Left renal cortex interstitium (tissue), 4 donors: ENCODE measurements at regions not wholly inside any gene's neighbourhood (a gene's known extent, or its start where the extent isn't known, plus 50 kb on each side); places are given as distances from the start of the nearest gene placed in this dataset.

Experiments
- DNase-seq, 4 donors: peaks; one replicate each; pipeline ENCODE4 v3.0.0-alpha.2; 2013; ENCODE audit warnings: low read depth in 4 of 4, low spot score in 2 of 4, missing footprints in 1 of 4

DNA sequence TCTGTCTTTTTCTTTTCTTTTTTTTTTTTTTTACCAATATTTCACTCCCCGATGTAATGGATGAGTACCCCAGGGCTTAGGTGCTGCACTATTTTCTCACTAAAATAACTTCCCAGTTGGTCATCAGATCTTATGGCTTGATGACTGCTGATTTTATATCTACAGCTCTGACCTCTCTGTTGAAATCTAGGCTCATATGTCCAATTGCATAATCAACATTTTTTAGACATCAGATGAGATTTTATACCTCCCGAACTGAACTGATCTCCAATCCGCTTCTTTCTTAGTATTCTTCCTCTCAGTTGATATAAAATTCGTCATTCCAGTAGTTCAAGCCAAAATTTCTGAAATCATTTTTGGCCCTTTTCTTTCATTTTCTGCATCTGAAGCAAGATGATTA, 1236.5 kb downstream of the SLC16A7 start:
- no peak for DNase-seq

DNA sequence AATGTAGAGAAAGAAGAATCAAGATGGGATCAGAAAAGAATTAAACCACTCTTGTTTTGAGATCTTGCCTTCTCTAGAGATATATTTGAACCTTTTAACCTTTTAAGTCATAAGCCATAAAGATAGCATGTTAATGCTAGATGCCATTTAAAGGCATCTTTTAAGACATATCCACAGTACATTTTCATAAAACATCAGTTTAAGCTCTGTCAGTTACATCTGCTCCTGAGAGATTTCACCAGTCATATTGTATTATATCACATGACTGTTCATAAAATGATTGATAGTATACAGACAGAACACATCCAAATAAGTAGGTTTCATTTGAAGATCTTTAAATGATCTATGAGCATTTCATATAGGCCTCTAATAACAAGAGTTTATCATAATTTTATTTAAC, 1238.5 kb downstream of the SLC16A7 start:
- no peak for DNase-seq

DNA sequence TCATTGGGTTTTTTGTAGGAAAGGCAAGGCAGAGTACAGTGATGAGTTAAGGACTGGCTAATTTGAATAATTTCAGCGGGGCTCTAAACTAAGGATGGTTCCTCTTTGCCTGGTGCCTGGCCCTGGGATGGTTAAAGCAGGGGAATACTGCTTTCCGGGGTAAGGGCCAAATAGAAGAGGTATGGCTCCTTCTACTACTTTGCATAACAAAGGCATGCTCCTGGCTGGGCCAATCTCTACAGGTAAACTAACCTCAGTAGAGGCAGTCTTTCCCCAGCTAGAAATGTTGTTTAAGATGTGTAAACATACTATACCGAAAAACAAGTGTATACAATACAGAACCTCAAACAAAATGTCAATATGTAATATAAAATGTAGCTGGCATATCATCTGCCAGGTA, 1239.0 kb downstream of the SLC16A7 start:
- DNase-seq = no peak

DNA sequence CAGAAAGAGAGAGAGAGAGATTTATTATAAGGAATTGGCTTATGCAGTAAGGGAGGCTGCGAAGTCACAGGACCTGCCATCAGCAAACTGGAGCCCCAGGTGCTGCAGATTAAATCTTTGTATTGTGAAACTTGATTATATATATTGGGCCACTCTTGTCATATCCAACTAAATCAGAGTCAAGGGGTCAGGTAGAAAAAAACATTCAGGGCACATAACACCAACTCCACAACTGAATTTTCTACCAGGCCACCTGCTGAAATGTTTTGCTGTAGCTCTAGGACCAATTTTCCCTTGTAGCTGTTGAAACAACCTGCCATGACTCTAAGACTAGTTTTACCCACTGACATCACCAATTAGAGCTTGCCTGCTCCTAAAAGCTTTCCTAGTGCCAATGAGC, 1240.8 kb downstream of the SLC16A7 start:
- DNase-seq = no peak

DNA sequence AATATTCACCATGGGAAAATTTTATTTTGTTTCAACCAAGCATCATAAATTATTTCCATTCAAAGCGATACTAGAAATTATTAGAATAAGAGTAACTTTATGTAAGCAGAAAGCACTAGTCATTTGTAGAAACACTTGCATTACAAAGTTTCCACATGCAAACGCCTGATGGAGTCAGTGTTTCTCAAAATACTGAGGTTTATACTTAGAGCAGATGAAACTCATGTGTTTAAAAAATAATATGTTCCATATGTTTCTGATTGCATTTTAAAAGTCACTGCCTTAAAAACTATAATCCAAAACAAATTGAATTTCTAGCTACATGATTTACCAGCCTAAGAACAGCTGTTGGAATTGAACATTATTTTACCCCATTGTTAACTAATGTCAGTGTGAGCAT, 1246.4 kb downstream of the SLC16A7 start:
- DNase-seq = no peak

DNA sequence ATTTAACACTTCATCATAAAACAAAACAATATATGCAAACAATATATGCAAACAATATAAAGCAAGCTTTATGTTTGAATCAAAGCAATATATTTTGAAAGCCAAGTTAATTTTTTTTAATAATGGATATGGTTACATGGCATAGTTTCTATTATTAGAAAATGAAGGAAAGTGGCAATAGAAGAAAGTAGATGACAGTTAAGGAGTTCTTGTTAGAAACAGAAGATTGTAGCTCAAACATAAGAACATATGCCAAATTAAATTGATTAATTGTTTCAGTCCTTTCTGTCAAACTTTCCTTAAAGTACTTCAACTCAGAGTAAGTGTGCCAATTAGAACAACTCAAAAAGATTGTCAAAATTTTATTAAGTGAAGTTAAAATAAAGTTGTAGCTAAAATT, 1248.3 kb downstream of the SLC16A7 start:
- DNase-seq = no peak

DNA sequence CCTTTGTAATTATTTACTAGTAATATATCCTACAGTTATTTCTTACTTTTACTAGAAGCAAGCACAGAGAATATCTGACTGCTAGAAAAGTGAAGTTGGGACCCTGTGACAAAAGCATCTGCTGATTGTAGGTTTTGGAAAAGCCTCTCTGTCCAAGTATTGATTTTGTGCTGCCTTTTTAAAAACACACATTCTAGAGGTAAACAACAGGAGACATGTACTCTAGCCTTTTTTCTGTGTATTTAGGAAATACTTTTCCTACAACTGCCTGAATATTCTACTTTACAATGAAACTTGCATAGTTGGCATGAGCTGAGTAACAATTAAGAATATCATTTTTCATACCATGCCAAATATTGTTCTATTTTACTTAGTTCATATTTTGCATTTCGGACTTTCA, 1249.0 kb downstream of the SLC16A7 start:
- no peak for DNase-seq

DNA sequence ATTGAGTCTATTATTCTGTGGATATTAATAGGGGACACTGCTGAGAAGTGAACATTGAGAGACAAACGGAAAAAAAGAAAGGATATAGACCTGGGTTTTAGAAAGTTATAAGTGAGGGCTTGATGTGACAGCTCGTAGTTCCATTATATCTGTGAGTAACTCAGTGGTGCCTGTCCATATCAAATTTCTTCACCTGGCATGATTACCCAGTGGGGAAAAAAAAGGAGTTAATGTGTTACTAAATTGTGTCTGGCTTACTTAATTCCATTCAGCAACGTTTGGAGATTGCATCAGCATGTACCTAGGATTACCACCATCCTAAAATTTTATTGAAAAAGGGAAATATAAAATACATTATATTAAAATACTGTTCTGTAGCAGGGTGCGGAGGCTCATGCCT, 1249.9 kb downstream of the SLC16A7 start:
- DNase-seq = no peak

DNA sequence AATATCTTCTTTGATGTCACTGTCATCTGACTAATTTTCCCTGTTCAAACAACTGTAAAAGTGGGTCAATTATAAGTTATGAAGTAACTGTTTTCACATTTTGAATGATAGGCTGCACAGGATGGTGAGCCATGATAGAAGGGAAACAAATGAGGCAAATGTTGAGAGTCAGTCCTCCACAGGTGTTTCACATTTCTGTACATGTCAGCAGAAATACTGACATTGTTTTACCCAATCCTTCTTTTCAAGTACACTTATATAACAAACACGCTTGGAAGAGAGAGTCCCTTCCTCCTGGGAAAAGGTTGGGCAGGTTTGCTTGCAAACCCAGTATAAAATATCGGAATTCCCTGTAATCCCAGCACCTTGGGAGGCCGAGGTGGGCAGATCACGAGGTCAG, 1251.5 kb downstream of the SLC16A7 start:
- DNase-seq = no peak

DNA sequence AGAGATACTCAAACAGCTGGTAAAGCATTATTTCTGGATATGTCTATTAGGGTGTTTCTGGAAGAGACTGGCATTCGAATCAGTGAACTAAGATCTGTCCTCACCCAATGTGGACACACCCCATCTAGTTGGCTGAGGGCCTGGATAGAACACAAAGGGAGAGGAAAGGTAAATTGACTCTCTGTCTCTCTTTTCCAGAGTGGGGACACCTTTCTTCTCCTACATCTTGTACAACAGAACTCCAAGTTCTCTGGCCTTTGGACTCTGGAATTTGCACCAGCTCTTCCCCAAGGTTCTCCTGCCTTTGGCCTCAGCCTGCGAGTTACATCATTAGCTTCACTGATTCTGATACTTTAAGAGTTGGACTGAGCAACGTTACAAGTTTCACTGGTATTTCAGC, 1253.9 kb downstream of the SLC16A7 start:
- DNase-seq = no peak

DNA sequence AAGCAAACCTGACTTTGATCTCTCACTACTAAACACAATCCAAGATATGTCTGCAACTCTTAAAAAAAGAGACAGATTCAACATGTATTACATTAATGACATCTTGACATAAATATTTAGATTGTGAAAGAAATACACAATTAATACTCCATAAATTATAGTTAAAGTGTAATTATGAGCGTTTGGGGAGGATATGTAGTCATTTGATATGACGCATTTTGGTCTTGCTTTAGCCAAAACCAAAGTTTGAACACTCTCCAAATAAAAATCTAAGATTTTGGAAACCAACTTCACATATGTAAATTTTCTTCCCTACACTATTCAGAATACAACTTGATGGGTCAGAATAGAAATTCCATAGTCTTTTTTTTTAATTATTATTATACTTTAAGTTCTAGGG, 1257.6 kb downstream of the SLC16A7 start:
- no peak for DNase-seq

DNA sequence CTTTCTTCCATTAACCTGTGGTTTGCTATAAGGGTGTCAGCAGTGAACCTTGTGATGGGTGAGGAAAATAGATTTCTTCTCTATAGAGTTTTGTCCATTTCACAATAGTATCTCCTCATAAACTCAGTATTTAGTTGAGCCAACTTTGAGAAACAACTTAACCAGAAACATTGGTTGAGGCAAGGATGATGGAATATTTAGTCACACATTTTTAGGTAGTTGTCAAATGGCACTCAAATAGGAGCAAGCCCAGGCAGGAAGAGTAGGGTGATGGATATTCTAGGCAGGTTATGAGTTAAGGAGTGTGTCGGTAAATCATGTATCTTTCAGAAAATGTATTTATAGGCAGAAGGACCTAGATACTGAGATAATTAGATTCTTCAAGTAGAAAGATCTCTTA, 1267.6 kb downstream of the SLC16A7 start:
- DNase-seq = no peak

DNA sequence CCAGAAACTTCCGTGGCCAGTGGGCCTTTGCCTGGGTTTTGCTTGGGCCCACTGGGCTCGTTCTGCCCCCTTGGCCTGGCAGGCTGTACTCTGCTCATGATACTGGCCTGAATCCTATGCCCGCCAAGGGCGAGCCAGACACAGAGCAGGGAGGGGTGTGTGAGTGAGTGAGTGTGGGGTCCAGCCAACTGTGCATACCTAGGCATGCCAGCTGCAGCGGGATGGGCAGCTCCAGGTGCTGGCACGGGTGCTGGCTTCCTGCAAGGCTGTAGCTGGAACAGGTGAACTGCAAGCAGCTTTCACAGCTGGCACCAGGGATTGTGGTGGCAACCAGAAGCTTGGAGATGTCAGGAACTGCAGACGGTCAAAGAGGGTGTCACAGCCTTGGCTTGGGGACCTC, 1276.4 kb downstream of the SLC16A7 start:
- DNase-seq = no peak

DNA sequence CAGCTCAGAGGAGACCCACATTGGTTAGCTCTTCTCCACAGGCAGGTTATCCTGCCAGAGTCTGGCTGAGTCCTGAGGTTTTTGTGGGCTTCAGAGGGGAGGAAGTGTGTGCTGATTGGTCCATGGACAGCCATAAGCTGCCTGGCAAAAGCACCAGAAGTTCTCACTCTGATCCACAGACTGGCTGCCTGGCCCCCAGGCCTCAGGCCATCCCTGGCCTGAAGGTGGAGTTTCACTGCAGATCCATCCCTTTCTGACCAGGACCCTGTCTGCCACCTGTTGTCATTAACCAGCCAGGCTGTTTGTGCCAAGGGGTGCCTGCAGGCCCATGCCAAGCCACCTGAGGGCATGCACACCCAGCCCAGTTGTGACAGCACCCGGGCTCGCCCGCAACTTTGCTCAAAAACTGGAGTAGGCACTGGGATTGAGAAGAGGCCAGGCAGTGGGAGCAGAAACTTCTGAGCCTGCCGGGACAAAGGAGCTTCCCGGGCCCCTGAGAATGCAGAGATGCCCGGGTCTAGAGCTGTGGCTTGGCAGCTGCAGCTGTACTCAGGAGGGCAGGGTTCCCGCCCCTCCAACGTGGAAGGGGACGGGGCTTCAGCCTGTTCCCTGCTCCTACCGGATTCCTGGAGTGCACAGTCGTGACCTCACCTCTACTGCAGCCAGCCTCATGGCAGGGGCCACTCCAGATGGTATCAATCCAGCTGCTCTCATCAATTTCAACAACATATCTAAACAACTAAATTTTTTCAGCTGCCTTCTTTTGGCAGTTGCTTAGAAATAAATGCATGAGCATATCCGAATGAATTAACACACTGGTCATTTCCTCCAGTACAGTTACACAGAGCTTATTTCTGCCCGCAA, 1277.3 kb downstream of the SLC16A7 start:
- no peak for DNase-seq

DNA sequence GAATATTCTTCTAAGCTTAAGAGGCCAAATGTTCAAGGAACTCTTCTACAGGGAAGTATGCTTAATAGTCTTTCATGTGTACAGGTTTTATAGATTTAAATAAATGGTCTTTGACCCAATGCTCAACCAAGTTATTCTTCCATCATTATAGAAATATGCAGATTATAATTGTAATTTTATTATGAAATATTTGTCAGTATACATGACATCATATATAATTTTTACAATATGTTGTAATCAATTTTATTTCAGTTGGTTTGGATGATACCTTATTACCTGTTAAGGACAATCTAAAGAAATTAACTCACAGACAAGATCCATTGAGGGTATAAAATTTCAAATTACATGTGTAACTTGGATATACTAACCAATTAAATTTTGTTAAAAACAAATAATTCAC, 1278.3 kb downstream of the SLC16A7 start:
- no peak for DNase-seq

DNA sequence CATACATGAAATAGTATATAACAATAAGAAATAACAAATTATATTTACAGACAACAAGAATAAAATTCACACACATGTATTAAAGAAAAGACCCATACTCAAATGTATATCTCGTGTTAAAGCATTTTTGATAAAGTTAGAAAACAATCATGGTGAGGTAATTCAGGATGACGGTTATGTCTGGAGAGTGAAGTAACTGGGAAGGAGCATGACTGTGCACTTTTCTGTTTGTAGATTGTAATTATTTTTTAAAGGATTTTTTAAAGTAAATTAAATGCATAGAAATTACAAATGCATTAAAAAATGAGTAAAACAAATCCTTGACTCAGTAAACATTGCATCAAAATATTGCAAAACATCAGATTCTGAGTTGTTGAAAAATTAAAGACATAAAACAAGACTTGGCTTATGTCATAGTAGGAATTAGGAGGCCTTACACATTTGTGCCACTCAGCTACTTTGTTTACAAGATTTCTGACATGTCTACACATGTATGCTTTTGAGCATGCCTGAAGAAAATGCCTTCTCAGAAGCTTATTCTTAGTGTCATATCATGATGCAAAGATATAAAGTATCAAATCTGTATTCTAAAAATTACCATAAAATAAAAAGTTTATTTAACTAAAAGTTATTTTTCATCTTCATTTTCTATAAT, 1325.1 kb downstream of the SLC16A7 start:
- no peak for DNase-seq

DNA sequence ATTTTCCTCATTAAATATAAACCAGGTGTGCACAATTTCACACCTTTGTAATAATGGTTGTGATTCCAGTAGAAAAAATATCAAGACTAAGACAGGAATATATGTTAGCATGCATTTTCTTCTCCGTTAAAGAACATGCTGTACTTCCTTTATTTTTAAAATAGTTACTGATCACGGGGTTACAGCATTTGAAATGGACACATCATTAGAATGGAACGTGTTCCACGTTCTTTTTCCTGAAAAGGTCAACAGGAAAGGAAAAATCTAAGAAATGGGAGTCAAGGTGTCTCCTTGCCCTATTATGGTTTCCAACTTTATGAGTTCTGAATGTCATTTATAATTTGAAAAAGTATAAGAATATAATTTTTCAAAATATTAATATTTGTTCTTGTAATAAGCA, 1325.7 kb downstream of the SLC16A7 start:
- DNase-seq = no peak

DNA sequence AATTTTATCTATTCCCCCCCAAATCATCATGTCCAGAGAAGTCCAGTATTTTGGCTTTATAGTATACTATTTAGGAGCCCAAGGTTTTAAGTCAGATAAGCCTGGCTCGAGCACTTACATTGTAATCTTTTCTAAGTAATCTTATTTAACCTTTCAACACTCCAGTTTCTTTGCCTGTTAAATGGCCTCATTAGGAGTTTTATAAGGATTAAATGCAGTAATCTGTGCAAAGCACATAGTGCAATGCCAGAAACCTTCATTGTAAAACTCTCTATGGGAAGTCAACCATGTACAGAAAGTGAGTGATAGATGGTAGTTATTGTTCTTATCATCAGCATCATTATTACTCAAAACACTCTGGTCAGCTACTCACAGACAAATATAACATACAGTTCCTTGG, 1330.4 kb downstream of the SLC16A7 start:
- DNase-seq = no peak

DNA sequence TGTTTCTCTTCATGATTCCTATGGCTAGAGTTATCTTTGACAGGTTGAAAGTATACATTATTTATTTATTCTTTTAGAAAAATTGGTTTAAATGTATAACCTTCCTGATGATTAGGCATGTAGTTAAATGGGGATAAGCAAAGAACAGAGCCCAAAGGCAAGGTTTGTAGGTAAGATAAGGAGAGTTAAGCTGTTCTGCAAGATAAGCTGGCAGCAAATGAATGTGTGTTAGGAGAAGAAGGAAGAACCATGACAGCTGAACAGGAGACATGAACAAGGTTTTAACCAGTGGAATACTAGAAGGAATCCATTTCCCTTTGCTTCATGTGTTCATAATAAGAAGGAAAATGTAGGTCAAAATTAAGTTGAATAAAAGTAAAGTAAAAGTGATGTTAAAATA, 1330.1 kb upstream of the USP15 start:
- no peak for DNase-seq

DNA sequence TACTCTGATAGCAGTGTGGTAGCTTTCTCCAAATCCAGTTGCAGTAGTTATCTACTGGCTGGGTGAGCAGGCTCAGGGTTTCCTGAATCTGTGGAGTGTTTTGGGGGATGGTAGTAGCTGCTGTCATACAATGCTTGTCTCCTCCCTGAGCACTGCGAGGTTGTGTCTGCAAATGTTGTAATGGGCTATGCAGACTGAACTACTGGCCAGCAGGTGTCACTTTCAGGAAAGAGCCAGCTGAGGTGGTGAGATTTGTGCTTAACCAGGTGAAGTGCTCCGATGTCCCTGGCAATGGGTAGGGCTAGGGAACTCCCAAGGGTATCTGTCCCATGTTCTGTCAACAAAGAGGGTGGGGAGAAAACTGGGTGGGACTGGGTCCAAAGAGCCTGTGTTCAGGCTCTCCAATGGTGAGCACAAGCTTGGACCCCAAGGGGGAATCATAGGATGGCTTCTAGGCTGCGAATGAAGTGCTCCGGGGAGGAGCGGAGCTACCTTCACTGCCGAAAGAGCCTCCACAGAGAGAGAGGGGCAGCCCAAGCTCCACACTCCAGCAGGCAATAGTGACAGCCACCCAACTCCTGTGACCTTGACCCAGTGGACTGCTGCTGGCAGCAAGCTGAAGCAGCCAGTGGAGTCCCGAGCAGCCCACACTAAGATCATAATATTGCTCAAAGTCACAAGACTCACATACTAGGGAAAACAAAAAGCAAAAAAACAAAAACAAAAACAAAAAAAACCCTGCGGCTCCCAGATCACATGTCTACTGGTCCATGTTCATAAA, 1324.0 kb upstream of the USP15 start:
- no peak for DNase-seq

DNA sequence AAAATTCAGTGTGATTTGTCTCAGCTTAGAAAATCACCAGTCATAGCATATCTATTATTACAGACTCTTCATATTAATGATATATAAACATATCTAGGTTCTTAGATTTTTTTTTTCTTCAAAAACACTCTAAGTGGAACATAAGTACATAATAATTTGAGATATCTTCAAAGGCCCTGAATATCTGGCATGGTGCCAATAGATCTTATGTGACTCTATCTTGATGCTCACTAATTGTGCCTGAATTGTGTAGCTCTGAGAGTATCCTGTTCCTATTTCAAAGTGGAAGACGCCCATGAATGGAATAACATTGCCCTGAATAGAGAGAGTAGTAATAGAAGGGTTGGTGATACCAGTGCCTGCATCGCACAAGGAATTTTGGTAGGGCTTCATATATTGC, 1312.7 kb upstream of the USP15 start:
- DNase-seq = no peak

DNA sequence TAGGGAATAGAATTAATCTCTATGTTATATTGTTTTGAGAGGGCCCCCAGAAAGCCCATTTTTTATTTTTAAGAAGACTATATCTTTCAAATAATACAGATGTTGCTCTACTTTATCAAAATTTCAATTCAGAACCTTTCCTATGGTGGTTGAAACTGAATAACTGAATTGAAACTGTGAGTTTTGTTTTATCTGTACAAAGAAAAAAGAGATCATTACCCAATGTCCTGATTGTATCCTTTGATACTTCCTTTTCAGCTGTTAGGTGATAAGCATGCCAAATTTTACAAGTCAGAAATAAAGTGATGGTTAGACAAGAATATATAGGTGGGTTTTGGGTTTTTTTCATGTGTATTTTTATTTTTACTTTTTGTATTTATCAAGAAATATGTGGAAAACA, 1293.1 kb upstream of the USP15 start:
- no peak for DNase-seq
